ENCODE measurements at regions not wholly inside any gene's neighbourhood (a gene's known extent, or its start where the extent isn't known, plus 50 kb on each side); places are given as distances from the start of the nearest gene placed in this dataset.

DNA sequence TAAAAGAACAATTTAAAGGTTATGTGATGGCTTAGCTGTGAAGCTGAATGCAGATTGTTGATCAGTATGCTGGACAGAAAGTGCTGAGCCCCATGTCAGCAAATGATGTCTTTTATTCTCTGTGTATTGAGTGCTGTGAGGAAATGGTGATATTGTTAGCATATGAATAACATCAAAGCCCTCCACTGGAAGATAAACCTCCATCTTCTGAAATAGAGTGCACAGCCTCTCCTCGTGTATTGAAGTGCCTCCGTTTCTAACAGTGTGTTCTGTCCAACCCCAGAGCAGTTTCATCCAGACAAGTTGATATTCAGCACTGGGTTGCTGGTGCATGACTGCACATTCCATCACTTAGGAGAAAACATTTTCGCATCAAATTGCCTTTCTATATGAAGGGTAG is 242.9 kb downstream of the CSNK1G3 start:
- TF ChIP-seq, protein P1, sequence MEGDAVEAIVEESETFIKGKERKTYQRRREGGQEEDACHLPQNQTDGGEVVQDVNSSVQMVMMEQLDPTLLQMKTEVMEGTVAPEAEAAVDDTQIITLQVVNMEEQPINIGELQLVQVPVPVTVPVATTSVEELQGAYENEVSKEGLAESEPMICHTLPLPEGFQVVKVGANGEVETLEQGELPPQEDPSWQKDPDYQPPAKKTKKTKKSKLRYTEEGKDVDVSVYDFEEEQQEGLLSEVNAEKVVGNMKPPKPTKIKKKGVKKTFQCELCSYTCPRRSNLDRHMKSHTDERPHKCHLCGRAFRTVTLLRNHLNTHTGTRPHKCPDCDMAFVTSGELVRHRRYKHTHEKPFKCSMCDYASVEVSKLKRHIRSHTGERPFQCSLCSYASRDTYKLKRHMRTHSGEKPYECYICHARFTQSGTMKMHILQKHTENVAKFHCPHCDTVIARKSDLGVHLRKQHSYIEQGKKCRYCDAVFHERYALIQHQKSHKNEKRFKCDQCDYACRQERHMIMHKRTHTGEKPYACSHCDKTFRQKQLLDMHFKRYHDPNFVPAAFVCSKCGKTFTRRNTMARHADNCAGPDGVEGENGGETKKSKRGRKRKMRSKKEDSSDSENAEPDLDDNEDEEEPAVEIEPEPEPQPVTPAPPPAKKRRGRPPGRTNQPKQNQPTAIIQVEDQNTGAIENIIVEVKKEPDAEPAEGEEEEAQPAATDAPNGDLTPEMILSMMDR (IDR thresholded peaks at IDR 0.05), result no peak
- TF ChIP-seq POLR2A (IDR thresholded peaks at IDR 0.05), result no peak

Measured in lower leg skin (tissue), 3 donors.